Liver (tissue), 8 donors: ENCODE measurements at regions not wholly inside any gene's neighbourhood (a gene's known extent, or its start where the extent isn't known, plus 50 kb on each side); places are given as distances from the start of the nearest gene placed in this dataset.

Experiments
- DNase-seq: peaks from one replicate; pipeline ENCODE4 v3.0.0-alpha.2; 2017; ENCODE audit warnings: low spot score
- H3K27ac ChIP-seq, 2 donors: one replicate each; pipeline ENCODE4 v1.7.0; 2013; ENCODE audit warnings: inconsistent platforms in 2 of 2, low read length in 2 of 2, control low read depth in 1 of 2, low read depth in 1 of 2, mild to moderate bottlenecking in 1 of 2
- H3K27me3 ChIP-seq, 4 donors: one replicate each; pipeline versions ENCODE4 v1.6.1 to v1.7.0; 2013; ENCODE audit warnings: low read length in 3 of 4, inconsistent platforms in 1 of 4, mild to moderate bottlenecking in 1 of 4, moderate library complexity in 1 of 4; ENCODE audit not compliant: control insufficient read depth in 4 of 4, insufficient read depth in 4 of 4
- H3K36me3 ChIP-seq, 4 donors: one replicate each; pipeline versions ENCODE4 v1.6.1 to v1.7.0; 2013; ENCODE audit warnings: low read length in 3 of 4, mild to moderate bottlenecking in 3 of 4, low read depth in 1 of 4, moderate library complexity in 1 of 4; ENCODE audit not compliant: control insufficient read depth in 4 of 4, insufficient read depth in 3 of 4
- H3K4me1 ChIP-seq, 4 donors: one replicate each; pipeline versions ENCODE4 v1.6.1 to v1.7.0; 2013; ENCODE audit warnings: low read length in 3 of 4, mild to moderate bottlenecking in 3 of 4, moderate library complexity in 1 of 4; ENCODE audit not compliant: control insufficient read depth in 4 of 4, insufficient read depth in 4 of 4
- H3K4me3 ChIP-seq, 3 donors: one replicate each; pipeline versions ENCODE4 v1.6.1 to v1.7.0; 2013; ENCODE audit warnings: low read length in 3 of 3, control low read depth in 1 of 3, low read depth in 1 of 3, mild to moderate bottlenecking in 1 of 3
- H3K9ac ChIP-seq, 2 donors: one replicate each; pipeline ENCODE4 v1.7.0; 2013; ENCODE audit warnings: low read length in 2 of 2, mild to moderate bottlenecking in 2 of 2, moderate library complexity in 2 of 2, control low read depth in 1 of 2, low read depth in 1 of 2
- H3K9me3 ChIP-seq, 4 donors: one replicate each; pipeline versions ENCODE4 v1.6.1 to v1.7.0; 2013; ENCODE audit warnings: low read length in 3 of 4; ENCODE audit not compliant: control insufficient read depth in 4 of 4
- CTCF ChIP-seq: fragments of 150-350 bp; IDR thresholded peaks from 2 replicates; pipeline ENCODE4 v1.5.1; 2017; ENCODE audit warnings: improper control_type of control experiment, low read depth, low read length; ENCODE audit not compliant: missing input control
- EGR1 ChIP-seq, 2 donors: IDR thresholded peaks; 2 replicates each; pipeline ENCODE4 v1.6.1; 2016 to 2018; ENCODE audit warnings: antibody characterized with exemption in 2 of 2, low read depth in 2 of 2
- FOXA1 ChIP-seq: IDR thresholded peaks from 2 replicates; pipeline ENCODE4 v1.6.1; 2016; ENCODE audit warnings: antibody characterized with exemption
- GABPA ChIP-seq, 2 donors: IDR thresholded peaks in 1 of 2; conservative IDR thresholded peaks in 1 of 2; 2 replicates each; pipeline ENCODE4 v1.6.1; 2016; ENCODE audit warnings: antibody characterized with exemption in 2 of 2, mild to moderate bottlenecking in 1 of 2, moderate library complexity in 1 of 2
- HNF4A ChIP-seq, 2 donors: conservative IDR thresholded peaks; 2 replicates each; pipeline ENCODE4 v1.6.1; 2016; ENCODE audit warnings: antibody characterized with exemption in 2 of 2, mild to moderate bottlenecking in 2 of 2
- HNF4G ChIP-seq: IDR thresholded peaks from 2 replicates; pipeline ENCODE4 v1.6.1; 2016; ENCODE audit warnings: antibody characterized with exemption
- JUND ChIP-seq, 2 donors: IDR thresholded peaks; 2 replicates each; pipeline ENCODE4 v1.6.1; 2016; ENCODE audit warnings: antibody characterized with exemption in 2 of 2
- MAX ChIP-seq: IDR thresholded peaks from 2 replicates; pipeline ENCODE4 v1.6.1; 2016; ENCODE audit warnings: antibody characterized with exemption
- NR2F2 ChIP-seq: IDR thresholded peaks from 2 replicates; pipeline ENCODE4 v1.6.1; 2016; ENCODE audit warnings: antibody characterized with exemption
- RAD21 ChIP-seq, 2 donors: IDR thresholded peaks; 2 replicates each; pipeline ENCODE4 v1.6.1; 2016; ENCODE audit warnings: antibody characterized with exemption in 2 of 2, mild to moderate bottlenecking in 2 of 2
- RXRA ChIP-seq, 2 donors: IDR thresholded peaks; 2 replicates each; pipeline ENCODE4 v1.6.1; 2017 to 2018; ENCODE audit warnings: antibody characterized with exemption in 2 of 2, mild to moderate bottlenecking in 1 of 2
- SP1 ChIP-seq: IDR thresholded peaks from 2 replicates; pipeline ENCODE4 v1.6.1; 2018; ENCODE audit warnings: antibody characterized with exemption, mild to moderate bottlenecking
- YY1 ChIP-seq: IDR thresholded peaks from 2 replicates; pipeline ENCODE4 v1.6.1; 2016; ENCODE audit warnings: antibody characterized with exemption, mild to moderate bottlenecking
- ZBTB33 ChIP-seq: IDR thresholded peaks from 2 replicates; pipeline ENCODE4 v1.6.1; 2016; ENCODE audit warnings: antibody characterized with exemption
- WGBS: extraction: QIAGEN DNeasy Blood & Tissue Kit; methylation state at CpG from one replicate; pipeline ENCODE4 v1.1.7; 2013; 5-methylcytosine and 5-hydroxymethylcytosine counted together
- donor health status: healthy.
- donor health status: healthy.
- donor health status: healthy.
- donor health status: healthy.
- donor health status: healthy.

- Histone ChIP-seq H3K9ac (no peak overlapping the region), H3K9me3 (no peaks in the 10 kb centered on the region), H3K4me1 (no peaks in the 10 kb centered on the region), H3K27me3 (no peaks in the 10 kb centered on the region), H3K36me3 (no peaks in the 10 kb centered on the region), H3K27ac (no peak overlapping the region), H3K4me3 (no peak overlapping the region)
- DNase-seq: no peak
- TF ChIP-seq MAX (no peak), JUND (IDR thresholded peaks at IDR 0.05) (no peak), YY1 (no peak), EGR1 (IDR thresholded peaks at IDR 0.05; ENCODE audit: low read depth in 2 of 2) (no peak), RAD21 (IDR thresholded peaks at IDR 0.05) (no peak), HNF4G (no peak), FOXA1 (no peak), ZBTB33 (no peak), GABPA (IDR thresholded peaks at IDR 0.05 in 1 of 2, conservative IDR thresholded peaks at IDR 0.05 in 1 of 2) (no peak), CTCF (no peak)
Measured at GRCh38 chr18:43760010-43760409, 482.7 kb upstream of the SYT4 start.

GRCh38 chr18:43772907-43773306, 495.6 kb upstream of the SYT4 start:
- no peak overlapping the region for H3K9ac ChIP-seq
- no peak for TF ChIP-seq FOXA1
- TF ChIP-seq JUND (IDR thresholded peaks at IDR 0.05): no peak
- TF ChIP-seq HNF4A (conservative IDR thresholded peaks at IDR 0.05): no peak
- no peak for TF ChIP-seq HNF4G
- peak; percentile 82 for TF ChIP-seq NR2F2
- no peak for TF ChIP-seq SP1
- no peak for TF ChIP-seq RXRA (IDR thresholded peaks at IDR 0.05)
- no peak for TF ChIP-seq CTCF
- H3K4me1 ChIP-seq: no peaks in the 10 kb centered on the region
- no peak overlapping the region for H3K27ac ChIP-seq
- H3K36me3 ChIP-seq: no peaks in the 10 kb centered on the region
- no peak overlapping the region for H3K4me3 ChIP-seq
- no peaks in the 10 kb centered on the region for H3K9me3 ChIP-seq
- DNase-seq: no peak
- no peaks in the 10 kb centered on the region for H3K27me3 ChIP-seq
- WGBS: 73% methylated on average over 1 of the region's 1 CpG
